IPS DF 19.7 (cell line): ENCODE measurements at regions not wholly inside any gene's neighbourhood (a gene's known extent, or its start where the extent isn't known, plus 50 kb on each side); places are given as distances from the start of the nearest gene placed in this dataset.
A peak's percentile ranks its signal among the peaks of the same experiment; 100 is the strongest.
"Not testable (repeated sequence)": the region's sequence is repeated elsewhere in the genome, so short reads cannot be mapped to it uniquely, and the experiment has no call there.

Source experiments
- DNase-seq: peaks from one replicate; pipeline ENCODE4 v3.0.0-alpha.2; 2013; ENCODE audit warnings: low read depth, low spot score

DNA sequence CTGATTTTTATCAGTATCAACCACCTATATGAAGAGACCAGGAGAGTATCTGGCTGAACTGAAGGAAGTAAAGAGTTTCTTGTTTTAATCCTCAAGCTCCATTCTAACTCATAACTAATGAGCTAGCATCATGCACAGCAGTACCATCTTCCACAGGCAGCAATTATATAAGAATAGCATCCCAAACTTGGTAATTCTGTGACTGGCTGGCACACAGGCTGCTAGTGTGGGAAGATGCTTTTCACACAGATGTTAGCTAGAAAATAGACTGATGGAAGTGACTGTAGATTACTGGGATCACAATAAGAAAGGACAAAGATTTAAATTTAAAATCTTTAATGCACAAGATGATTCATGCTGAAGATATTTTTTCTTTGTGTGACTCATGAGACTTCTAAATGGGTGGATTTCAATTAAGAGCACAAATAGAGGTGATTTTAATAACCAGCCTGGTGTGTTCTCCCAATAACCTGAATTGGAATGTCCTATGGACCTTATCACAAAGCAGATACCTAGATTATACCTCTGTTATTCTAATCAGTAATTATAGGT, 417.7 kb upstream of the ATXN7L3B start:
- no peak for DNase-seq

DNA sequence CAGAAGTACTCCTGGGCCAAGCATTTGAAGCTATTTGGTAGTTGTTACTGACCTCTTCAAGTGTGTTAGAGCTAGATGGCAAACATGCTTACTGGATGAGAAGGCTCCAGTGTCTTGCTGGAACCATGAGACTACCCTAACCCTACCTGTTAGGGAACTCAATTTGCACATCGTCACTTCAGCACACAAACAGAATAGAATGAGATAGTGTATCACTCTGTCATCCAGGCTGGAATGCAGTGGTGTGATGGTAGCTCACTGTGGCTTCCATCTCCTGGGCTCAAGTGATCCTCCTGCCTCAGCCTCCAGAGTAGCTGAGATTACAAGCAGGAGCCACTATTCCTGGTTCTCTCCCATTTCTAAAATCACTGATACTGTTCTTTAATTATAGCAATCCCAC, 417.0 kb upstream of the ATXN7L3B start:
- no peak for DNase-seq

DNA sequence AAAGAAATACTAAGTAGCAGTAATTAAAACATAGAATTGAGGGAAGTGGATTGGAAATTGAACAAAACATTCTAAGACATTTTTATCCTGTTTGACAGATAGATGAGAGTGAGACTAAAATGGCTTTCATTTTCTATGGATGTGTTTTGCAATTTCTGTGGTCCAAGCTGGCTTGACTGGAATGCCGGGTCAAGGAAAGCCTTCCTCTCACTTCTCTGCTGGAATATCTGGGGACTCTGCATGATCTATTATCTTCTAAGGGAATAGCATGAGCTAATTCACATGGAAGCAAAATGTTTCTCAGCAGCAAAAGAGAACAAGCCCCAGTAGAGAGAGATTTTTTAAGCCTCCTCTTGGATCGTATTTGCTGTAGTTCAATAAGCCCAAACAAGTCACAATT, 407.9 kb upstream of the ATXN7L3B start:
- DNase-seq: no peak

DNA sequence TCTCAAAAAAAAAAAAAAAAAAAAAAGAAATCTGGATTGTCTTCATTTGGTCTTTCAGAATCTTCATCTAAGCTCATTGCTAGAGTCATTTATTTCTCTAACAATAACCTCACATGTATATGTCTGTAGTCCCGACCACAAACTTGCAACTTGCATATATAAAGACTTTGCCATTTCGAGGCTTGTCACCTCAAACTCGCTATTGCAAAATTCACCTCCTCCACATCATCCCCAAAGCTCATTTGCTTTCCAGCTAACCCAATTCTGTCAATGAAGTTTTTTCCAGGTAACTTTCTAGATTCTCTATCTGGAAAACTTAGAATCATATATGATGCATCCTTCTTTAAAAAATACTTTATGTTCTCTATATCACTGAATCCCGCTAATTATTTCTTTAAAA, 393.2 kb upstream of the ATXN7L3B start:
- no peak for DNase-seq

DNA sequence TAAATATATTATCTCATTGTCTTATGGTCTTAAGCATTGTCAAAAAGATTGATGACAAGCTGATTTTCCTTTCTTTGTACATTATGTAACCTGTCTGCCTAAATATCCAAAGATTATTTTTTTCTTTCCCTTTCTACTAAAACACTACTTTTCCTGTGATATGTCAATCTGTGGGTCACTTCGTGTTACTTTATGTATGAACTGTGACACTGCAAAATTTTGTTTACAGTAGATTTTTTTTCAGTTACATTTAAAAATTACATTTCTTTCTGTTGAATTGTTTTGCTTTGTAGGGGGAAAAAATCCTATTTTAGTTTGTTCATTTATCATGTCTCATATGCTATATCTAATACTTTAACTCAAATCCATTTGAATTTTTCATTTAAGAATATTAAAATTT, 392.3 kb upstream of the ATXN7L3B start:
- no peak for DNase-seq

DNA sequence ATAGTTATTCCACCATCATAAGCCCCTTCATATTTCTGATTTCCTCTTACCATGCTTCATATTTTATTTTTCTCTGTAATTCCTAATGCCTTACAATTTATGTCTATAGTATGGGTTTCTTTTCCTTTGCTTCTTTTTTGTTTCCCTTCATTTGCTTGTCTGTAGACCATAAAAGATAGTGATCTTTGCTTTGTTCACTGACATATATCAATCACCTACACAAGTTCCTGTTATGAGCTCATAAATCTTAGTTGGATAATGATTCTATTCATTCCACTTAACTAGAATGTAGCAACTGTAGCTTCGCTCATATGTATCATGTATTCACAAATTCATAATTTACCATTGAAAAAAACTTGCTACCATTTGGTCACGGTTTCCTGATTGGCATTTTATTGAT, 388.8 kb upstream of the ATXN7L3B start:
- DNase-seq: no peak

DNA sequence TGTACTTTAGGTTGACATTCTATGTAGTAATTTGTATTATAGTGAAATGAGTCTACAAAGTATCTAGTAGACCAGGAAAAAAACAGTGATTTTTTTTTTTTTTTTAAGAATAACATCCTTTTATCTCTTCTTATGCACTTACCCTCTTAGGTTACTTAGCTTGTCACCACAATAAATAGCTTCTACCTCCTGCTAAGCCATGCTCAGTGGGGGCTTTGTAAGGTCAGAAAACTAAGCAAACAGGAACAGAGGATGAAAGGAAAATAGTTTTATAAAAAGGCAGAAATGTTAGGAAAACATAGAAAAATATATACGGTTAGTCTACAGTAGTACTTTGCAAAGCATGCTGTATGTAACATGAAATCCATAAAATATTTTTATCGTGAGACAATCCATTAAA, 385.3 kb upstream of the ATXN7L3B start:
- no peak for DNase-seq

DNA sequence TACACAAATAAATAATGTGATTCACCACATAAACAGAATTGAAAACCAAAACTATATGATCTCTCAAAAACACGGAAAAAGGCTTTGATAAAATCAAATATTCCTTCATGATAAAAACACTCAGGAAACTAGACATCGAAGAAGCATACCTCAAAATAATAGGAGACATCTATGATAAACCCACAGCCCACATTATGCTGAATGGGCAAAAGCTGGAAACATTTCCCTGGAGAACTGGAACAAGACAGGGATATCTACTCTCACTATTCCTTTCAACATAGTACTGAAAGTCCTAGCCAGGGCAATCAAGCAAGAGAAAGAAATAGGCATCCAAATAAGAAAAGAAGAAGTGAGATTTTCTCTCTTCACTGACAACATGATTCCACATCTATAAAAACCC, 371.5 kb upstream of the ATXN7L3B start:
- DNase-seq: no peak

DNA sequence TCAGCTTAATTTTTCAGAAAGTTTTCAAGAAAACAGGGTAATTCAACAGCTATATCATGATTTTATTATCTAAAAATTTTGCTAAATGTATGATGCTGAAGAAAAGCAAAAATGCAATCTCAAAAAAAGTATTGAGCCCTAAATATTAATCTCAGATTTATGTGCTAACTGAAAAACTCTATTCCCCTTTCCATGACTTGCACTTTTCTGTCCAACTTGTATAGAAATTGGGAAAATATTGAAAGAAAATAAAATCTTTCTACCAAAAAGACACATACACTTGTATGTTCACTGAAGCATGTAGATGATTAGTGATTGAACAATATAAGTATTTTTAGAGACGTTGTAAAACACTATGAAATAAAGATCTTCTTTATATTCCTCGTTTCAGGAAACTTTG, 368.0 kb upstream of the ATXN7L3B start:
- DNase-seq: no peak

DNA sequence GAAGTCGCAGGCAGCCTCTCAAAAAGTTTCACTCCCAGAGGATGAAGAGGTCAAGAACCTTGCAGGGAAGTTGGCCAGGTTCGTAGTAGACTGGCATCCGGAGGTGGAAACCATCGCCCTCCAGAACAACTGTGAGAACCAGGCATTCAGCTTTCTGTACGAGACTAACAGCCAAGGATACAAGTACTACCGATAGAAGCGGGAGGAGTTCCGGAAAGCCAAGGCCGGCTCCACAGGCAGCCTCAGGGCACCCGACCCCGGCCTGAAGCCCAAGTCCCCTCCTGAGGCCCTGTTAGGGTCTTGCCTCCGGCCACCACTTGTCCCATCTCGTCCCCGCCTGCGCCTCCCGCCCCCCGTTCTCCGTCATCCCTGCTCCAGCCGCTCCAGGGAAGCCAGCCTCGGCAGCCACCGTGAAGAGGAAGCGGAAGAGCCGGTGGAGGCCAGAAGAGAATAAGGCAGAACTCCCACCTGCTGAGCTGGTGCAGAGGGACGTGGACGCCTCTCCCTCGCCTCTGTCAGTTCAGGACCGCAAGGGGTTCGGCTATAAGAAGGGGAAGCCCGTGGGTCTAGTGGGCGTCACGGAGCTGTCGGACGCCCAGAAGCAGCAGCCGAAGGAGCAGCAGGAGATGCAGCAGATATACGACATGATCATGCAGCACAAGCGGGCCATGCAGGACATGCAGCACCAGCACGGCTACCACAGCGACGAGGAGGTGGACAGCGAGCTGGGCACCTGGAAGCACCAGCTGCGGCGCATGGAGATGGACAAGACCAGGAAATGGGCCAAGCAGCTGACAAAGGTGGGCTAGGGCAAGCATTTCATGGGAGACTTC, 366.8 kb upstream of the ATXN7L3B start:
- no peak for DNase-seq

DNA sequence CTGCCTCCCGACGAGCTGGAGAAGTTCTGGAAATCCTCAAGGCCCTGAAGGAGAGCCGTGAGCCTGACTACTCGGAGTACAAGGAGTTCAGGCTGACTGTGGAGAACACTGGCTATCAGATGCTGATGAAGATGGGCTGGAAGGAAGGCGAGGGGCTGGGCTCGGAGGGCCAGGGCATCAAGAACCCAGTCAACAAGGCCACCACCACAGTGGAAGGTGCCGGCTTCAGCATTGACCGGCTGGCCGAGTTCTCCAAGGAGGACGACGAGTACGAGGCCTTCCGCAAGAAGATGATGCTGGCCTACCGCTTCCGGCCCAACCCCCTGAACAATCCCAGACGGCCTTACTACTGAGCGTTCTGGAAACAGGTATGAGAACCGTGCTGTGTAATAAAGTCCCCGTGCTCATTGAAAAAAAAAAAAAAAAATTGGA, 366.1 kb upstream of the ATXN7L3B start:
- DNase-seq: no peak

DNA sequence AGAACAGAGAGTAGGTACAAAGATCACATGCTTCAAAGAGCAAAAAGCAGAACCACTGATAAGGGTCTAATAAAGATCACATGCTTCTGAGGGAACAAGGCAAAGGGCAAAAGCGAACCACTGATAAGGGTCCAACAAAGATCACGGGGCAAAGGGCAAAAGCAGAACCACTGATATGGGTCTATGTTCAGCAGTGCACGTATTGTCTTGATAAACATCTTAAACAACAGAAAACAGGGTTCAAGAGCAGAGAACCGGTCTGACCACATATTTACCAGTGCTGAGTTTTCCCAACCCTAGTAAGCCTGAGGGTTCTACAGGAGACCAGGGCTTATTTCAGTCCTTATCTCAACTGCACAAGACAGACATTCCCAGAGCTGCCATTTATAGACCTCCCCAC, 362.7 kb upstream of the ATXN7L3B start:
- DNase-seq: not testable (repeated sequence)

DNA sequence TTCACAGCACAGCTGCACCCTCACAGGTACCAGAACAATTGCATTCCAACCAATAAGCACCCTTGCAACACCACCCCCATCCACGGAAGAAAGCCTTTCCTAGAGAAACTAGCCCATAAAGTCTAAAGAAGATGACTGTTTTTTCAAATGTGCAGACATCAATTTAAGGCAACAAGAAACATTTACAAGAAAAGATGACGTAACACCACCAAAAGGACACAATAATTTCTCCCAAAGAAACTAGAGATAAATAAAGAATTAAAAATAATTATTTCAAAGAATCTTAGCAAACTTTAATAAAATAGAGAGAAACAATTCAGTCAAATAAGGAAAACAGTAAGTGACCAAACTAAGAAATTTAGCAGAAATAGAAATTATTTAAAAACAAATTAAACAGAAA, 352.3 kb upstream of the ATXN7L3B start:
- no peak for DNase-seq

DNA sequence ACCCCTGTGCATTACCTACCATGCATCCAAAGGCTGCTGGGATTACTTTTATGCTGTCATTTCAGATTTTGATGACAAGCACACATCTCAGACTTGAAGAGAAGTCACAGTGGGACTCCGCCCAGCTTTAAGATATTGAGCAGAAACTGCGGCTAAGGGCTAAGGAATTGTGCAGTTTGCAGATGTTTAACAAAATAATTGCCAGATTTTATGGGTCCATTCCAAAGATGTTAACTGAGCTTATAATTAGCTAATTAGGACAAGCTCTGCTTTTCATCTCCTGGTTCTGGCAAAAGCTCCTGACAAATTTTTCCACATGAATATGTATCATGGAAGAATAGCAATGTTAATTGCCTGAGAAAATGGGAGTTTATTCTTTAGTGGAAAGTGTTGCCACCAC, 344.4 kb upstream of the ATXN7L3B start:
- no peak for DNase-seq

DNA sequence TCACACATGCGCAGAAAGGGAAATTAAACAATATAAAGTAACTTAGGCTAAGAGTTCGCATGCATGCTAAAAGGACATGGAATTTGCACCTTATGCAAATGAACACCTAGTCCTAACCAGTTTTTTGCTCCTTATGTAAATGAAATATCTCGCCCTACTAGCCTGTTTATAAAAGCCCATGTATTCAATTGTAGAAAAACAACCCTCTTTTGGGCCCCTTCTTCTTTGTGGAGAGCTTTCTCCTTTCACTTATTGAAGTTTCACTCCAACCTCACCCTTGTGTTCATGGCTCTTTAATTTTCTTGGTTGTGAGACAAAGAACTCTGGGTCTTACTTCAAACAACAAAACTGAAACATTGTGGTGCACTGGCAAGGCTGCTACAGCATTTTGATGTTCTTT, 333.4 kb upstream of the ATXN7L3B start:
- no peak for DNase-seq

DNA sequence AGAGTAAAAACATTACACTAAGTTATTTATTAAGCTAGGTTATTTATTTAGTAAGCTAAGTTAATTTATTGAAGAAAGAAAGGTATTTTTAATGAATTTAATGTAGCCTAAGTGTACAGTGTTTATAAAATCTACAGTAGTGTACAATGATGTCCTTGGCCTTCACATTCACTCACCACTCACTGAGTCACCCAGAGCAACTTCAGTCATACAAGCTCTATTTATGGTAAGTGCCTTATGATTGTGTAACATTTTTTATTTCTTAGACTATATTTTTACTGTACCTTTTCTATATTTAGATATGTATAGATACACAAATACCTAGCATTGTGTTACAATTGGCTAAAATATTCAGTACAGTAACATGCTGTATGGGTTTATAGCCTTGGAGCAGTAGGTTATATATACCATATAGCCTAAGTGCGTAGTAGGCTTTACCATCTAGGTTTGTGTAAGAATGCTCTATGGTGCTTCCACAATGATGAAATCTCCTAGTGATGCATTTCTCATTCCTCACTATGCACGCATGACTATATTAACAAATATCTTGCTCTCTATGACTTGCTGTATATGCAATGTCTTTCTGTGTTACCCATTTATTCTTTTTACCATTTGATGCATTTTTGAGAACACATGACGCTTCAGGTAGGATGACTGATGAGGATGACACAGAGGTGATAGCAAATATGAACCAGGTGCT, 309.6 kb upstream of the ATXN7L3B start:
- no peak for DNase-seq

DNA sequence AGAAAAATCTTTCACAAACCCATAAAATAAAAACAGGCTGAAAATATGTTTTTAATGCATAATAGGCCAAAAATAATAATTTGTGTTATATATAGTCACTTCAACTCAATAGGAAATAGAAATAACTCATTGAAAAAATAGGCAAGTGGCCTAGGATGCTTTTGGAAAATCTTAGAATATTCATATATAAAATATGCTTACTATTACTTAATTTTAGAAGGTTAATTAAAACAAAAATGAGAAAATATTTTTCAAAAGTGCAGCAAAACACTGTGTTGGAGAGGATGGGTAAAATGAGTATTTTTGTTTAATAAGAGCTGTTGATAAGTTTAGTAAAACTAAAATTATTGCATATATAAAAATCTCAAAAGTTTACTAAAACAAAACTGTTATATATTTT, 308.0 kb upstream of the ATXN7L3B start:
- DNase-seq: no peak

DNA sequence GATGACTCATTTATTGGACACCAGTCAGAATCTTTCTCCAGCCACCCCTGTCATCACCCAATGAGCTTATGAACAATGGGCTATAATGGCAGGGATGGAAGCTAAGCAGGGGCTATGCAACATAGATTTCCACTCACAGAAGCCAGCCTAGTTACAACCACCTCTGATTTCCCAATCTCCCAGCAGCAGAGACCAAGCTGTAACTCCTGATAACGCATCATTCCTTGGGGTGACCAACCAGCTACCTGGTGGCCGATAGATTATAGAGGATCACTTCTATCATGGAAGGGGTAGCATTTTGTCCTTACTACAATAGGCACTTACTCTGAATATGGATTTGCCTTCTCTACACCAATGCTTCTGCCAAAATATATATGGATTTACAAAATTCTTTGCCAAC, 302.3 kb upstream of the ATXN7L3B start:
- no peak for DNase-seq

DNA sequence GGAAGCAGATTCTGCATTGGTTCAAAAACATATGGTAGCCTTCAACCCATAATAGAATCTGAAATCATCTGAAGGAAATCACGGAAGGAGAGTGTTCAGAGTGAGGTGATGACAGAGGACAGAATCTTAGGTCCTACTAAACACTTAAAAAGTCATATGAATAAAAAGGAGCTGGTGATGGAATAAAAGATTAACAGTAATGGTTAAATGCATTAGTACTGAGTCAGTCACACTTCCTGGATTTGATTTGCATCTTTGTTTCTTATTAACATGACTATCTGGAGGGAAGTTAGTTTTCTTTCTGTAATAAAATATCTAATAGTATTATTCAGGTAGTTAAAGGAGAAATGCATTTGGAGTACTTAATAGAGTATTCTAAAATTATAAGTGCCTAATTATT, 296.3 kb upstream of the ATXN7L3B start:
- no peak for DNase-seq

DNA sequence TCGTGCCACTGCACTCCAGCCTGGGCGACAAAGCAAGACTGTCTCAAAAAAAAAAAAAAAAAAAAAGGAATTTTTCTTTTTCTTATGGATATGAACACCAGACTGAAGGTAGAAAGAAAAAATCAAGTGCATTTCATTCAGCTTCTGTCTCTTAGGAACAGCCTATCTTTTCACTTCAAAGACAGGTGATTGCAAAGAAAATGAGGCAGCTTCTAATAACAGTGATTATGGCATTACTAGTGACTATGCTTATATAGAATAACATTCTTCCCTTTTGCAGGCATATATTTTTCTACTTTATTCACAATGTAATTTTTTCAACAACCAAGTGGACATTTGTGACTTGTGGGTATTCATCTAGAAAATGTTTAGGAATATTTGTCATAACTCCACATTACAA, 295.5 kb upstream of the ATXN7L3B start:
- DNase-seq: no peak

DNA sequence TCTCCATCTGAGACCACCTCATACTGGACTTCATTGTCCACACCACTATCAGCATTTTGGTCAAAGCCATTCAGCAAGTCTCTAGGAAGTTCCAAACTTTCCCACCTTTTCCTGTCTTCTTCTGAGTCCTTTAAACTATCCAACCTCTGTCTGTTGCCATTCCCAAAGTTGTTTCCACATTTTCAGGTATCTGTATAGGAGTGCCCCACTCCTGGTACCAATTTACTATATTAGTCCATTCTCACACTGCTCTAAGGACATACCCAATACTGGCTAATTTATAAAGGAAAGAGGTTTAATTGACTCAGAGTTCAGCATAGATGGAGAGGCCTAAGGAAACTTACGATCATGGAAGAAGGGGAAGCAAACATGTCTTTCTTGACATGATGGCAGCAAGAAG, 292.2 kb upstream of the ATXN7L3B start:
- DNase-seq: no peak

DNA sequence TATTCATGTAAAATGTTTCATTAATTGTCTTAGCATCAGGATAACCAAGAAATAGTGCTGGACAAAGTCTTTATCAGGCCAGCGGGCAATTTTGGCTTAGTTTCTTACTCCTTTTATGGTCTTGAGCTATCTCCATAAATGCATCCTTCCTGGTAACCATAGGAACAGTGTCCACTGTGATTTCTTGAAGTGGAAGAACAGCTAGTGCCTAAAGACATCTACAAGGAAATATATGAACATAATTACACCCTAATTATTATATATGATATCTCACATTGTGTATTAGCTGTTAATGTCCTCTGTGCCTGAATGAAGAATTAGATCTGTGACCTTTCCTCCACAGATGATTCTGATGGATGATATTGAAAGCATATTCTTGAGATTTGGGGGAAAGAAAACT, 286.7 kb upstream of the ATXN7L3B start:
- no peak for DNase-seq

DNA sequence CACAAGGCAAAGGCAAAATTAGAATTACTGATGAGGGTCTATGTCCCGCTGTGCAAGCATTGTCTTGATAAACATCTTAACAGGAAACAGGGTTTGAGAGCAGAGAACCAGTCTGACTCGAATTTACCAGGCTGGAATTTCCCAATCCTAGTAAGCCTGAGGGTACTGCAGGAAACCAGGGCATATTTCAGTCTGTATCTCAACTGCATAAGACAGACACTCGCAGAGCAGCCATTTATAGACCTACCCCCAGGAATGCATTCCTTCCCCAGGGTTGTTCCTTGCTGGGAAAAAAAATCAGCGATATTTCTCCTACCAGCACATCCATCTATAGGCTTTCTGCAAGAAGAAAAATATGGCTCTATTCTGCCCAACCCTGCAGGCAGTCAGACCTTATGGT, 283.8 kb upstream of the ATXN7L3B start:
- peak; percentile 12 for DNase-seq
